ENCODE measurements at regions not wholly inside any gene's neighbourhood (a gene's known extent, or its start where the extent isn't known, plus 50 kb on each side); places are given as distances from the start of the nearest gene placed in this dataset.
"Not testable (repeated sequence)": the region's sequence is repeated elsewhere in the genome, so short reads cannot be mapped to it uniquely, and the experiment has no call there.

GRCh38 chr2:140178234-140178633 is 1398.0 kb upstream of the NXPH2 start:
- no peak for DNase-seq (ENCODE audit: low spot score)

DNA sequence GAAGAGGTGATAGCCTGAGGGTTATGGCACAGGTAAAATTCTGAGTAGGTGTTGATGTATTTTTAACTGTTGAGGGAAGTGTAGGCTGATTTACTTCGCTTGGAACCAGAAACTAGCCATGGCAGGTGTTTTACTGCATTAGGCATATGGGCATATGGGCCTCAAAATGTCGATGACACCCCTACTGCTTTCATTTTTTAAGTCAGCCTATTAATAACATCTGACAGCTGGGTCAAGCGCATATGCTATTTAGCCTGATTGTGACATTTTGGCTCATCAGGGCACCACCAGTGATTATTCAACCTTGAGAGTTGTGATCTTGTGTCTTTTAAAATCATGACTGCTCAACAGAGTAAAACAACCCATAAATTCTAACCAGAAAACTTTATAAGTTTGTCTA is 1396.9 kb upstream of the NXPH2 start:
- no peak for DNase-seq (ENCODE audit: low spot score)

- DNase-seq (ENCODE audit: low spot score), result no peak
These were observed 1393.6 kb upstream of the NXPH2 start for GRCh38 chr2:140173790-140174189.

DNA sequence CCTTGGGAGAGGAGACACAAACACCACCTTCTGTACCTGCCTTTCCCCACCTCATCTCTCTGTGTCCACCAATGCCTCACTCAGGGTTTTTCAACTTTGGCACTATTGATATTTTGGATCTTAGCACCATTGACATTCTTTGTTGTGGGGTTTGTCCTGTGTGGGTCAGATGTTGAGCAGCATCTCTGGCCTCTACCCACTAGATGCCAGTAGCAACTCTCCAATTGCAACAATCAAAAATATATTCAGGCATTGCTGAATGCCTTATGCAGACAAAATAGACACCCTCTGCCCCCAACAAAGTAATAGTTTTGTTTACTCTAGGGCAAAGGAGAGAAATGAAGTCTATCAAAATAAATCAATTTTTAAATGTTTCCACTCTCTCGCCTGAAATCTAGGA is 1384.3 kb upstream of the NXPH2 start:
- no peak for DNase-seq (ENCODE audit: low spot score)

DNA sequence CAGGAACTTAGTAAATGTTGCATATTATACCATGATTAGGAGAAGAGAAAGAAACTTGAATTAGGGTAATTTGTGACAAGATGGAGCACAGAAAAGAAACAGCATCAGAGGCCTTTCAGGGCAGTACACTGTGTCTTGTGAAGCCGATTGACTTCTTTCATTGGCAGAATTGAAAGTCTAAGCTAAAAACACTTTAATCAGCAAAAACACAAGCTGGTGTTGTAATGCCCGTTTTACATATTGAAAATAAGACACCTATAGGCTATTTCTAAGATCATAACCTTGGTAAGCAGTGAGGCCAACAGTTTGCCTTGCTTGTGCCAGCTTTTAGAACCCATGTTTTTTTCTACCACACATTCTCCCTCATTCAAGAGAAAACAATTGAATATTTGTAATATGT is 1378.1 kb upstream of the NXPH2 start:
- no peak for DNase-seq (ENCODE audit: low spot score)

DNA sequence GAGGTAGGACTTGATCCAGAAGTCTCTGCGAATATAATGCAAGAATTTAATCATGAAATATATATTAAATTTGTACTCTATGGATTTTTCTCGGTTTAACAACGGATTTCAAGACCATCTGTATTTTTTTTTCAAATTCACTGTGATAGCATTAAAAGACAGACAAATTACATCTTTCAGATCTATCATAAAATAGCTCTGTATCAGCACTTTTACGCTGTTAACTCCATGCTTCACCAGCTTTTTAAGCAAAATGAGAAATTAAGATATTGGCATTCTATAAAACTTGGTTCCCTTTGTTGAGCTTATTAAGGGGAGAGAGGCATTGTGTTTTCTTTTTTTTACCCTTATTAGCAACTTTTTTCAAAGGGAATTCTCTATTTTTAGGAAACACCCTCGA is 1377.6 kb upstream of the NXPH2 start:
- no peak for DNase-seq (ENCODE audit: low spot score)

- no peak for DNase-seq (ENCODE audit: low spot score)
These were observed 1374.5 kb upstream of the NXPH2 start for GRCh38 chr2:140154706-140155105.

- DNase-seq (ENCODE audit: low spot score), result no peak
These were observed 1374.1 kb upstream of the NXPH2 start for GRCh38 chr2:140154271-140154670.

GRCh38 chr2:140144611-140145010 is 1364.4 kb upstream of the NXPH2 start:
- DNase-seq (ENCODE audit: low spot score), result no peak

GRCh38 chr2:140138736-140139135 is 1358.5 kb upstream of the NXPH2 start:
- DNase-seq (ENCODE audit: low spot score), result no peak

- no peak for DNase-seq (ENCODE audit: low spot score)
These were observed 1356.7 kb upstream of the NXPH2 start for GRCh38 chr2:140136861-140137260.

- DNase-seq (ENCODE audit: low spot score), result no peak
These were observed 1356.2 kb upstream of the NXPH2 start for GRCh38 chr2:140136366-140136765.

DNA sequence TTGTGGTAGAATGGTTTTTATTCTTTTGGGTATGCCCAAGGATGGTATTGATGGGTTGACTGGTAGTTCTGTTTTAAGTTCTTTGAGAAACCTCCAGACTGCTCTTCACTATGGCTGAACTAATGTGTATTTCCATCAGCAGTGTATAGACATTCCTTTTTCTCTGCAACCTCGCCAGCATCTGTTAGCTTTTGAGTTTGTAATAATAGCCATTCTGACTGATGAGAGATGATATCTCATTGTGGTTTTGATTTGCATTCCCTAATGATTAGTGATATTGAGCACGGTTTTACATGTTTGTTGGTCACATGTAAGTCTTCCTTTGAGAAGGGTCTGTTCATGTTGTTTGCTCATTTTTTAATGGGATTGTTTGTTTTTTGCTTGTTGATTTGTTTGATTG is 1348.7 kb upstream of the NXPH2 start:
- no peak for DNase-seq (ENCODE audit: low spot score)

- DNase-seq (ENCODE audit: low spot score), result no peak
These were observed 1341.8 kb upstream of the NXPH2 start for GRCh38 chr2:140122001-140122400.

- DNase-seq (ENCODE audit: low spot score), result no peak
These were observed 1337.2 kb upstream of the NXPH2 start for GRCh38 chr2:140117386-140117785.

GRCh38 chr2:140108706-140109475 is 1328.7 kb upstream of the NXPH2 start:
- no peak for DNase-seq (ENCODE audit: low spot score)

- DNase-seq (ENCODE audit: low spot score), result no peak
These were observed 1311.7 kb upstream of the NXPH2 start for GRCh38 chr2:140091926-140092325.

- no peak for DNase-seq (ENCODE audit: low spot score)
These were observed 1306.8 kb upstream of the NXPH2 start for GRCh38 chr2:140086964-140087363.

- no peak for DNase-seq (ENCODE audit: low spot score)
These were observed 1305.5 kb upstream of the NXPH2 start for GRCh38 chr2:140085674-140086073.

- DNase-seq (ENCODE audit: low spot score), result no peak
These were observed 1298.8 kb upstream of the NXPH2 start for GRCh38 chr2:140079038-140079437.

DNA sequence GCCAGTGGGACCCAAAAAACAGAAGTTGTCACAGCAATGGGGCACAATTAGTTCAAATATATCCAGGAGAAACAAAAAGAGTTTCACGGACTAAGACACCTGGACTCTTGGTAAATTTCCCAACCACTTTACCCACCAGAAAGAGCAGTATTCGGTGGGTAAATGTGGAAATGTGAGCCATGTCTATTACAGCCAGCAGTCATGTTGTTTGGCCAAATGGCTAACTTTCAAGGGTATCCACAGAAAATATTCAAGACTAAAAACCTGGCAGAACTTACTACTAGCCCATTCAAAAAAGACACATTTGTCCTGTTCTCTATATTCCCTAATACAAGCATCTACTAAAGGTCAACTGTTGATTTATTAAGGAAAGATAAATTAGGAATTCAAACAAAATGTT is 1296.0 kb upstream of the NXPH2 start:
- no peak for DNase-seq (ENCODE audit: low spot score)

- DNase-seq (ENCODE audit: low spot score), result not testable (repeated sequence)
These were observed 1293.6 kb upstream of the NXPH2 start for GRCh38 chr2:140073763-140074162.

GRCh38 chr2:140067661-140068060 is 1287.5 kb upstream of the NXPH2 start:
- DNase-seq (ENCODE audit: low spot score), result no peak

GRCh38 chr2:140064243-140064642 is 1284.1 kb upstream of the NXPH2 start:
- DNase-seq (ENCODE audit: low spot score), result no peak

Data from hepatic stellate cell (primary cell).